ENCODE measurements at regions not wholly inside any gene's neighbourhood (a gene's known extent, or its start where the extent isn't known, plus 50 kb on each side); places are given as distances from the start of the nearest gene placed in this dataset.

- no peak for DNase-seq (ENCODE audit: low read depth in 2 of 2)
These were observed 80.7 kb upstream of the OSR1 start for GRCh38 chr2:19439081-19439480.

- no peak for DNase-seq (ENCODE audit: low read depth in 2 of 2)
These were observed 77.4 kb upstream of the OSR1 start for GRCh38 chr2:19435815-19436214.

DNA sequence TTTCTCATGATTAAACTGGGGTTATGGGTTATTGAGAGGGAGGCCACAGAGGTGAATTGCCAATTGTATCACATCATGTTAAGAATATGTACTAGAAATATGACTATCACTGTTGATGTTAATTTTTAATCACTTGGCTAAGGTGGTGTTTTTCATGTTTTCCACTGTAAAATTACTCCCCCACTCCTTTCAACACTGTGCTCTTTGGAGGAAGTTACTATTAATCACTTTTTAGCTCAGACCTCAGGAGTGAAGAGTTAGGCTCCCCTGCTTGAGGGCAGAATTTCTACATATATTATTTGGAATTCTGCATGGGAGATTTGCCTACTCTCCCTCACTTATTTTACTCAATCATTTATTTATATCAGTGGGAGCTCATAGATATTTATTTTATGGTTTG is 76.0 kb upstream of the OSR1 start:
- no peak for DNase-seq (ENCODE audit: low read depth in 2 of 2)

GRCh38 chr2:19426941-19427340 is 68.5 kb upstream of the OSR1 start:
- DNase-seq (ENCODE audit: low read depth in 2 of 2): no peak

DNA sequence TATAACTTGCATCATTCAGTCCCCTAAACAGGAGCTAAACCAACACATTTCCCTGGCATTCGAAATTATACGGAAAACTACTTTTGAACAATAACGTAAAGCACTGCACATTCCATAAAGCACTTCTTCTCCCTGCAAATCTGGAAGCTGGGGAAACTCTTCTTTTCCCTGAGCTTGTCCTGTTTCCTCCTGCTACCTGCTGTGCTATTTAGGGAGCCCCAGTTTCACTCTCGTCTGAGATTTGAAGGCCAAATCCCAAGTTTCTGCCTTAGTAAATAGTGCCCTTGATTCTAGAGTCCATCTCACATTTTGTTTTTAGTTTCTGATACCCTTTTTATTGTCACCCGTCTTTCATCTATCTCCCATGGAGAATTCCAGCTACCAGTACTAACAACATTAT is 67.7 kb upstream of the OSR1 start:
- DNase-seq (ENCODE audit: low read depth in 2 of 2): no peak

- DNase-seq (ENCODE audit: low read depth in 2 of 2): no peak
These were observed 67.0 kb upstream of the OSR1 start for GRCh38 chr2:19425419-19425818.

DNA sequence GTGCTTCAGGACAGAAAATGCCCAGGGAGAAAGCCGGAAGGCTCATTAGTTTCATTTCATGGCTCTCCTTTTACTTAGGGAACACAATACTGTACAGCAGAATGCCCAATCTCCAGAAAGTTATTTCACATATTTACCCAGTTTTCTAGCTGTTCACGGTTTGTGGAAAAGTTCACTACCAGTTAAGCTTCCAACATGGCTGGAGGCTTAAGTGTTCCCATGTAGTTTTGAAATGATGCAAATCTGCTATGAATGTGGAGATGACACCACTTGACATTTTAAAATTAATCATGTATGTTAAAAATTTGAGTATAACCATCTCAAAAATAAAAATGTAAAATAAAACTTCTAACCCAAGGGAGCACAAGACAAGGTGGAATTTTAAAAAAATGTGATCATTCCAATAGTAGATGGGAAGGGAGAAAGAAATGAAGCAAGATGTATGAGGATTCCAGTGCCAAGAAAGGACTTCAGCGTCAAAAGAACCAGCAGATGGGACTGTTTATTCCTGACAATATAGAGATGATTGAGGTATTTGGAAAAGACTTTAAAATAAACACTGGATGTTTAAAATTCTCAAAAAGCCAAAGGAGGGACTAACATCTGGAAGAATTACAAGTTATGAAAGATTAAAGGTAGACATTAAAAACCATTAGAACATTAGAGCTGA is 60.9 kb upstream of the OSR1 start:
- no peak for DNase-seq (ENCODE audit: low read depth in 2 of 2)

GRCh38 chr2:19416784-19417684 is 58.6 kb upstream of the OSR1 start:
- DNase-seq (ENCODE audit: low read depth in 2 of 2): no peak

GRCh38 chr2:19416083-19416482 is 57.7 kb upstream of the OSR1 start:
- DNase-seq (ENCODE audit: low read depth in 2 of 2): no peak

- DNase-seq (ENCODE audit: low read depth in 2 of 2): no peak
These were observed 50.6 kb upstream of the OSR1 start for GRCh38 chr2:19409046-19409445.

DNA sequence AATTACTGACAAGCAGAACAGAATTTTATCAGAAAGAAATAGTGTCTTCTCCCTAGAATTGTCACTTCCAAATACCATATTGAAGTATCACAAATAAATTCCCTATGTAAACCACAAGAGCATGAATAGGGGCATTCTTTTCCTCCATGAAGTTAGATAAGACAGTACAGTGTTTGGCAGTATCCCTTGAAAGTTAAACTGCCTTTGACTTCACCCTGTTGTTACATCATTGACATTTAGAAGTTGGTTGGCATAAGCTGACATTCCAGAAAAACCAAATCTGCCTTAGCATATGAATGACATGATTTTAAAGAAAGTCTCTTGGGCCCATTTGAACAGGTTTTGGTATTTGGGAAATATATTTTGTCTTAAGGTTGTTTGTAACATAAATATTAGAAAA is 50.2 kb upstream of the OSR1 start:
- no peak for DNase-seq (ENCODE audit: low read depth in 2 of 2)

Measured in stimulated activated CD4-positive, alpha-beta T cell treated with anti-CD3 and anti-CD28 coated beads, Interleukin-12 subunit alpha, Interleukin-12 subunit beta, amount 100 ng/mL, for 24 hours (primary cell).